ENCODE measurements at regions not wholly inside any gene's neighbourhood (a gene's known extent, or its start where the extent isn't known, plus 50 kb on each side); places are given as distances from the start of the nearest gene placed in this dataset.

DNA sequence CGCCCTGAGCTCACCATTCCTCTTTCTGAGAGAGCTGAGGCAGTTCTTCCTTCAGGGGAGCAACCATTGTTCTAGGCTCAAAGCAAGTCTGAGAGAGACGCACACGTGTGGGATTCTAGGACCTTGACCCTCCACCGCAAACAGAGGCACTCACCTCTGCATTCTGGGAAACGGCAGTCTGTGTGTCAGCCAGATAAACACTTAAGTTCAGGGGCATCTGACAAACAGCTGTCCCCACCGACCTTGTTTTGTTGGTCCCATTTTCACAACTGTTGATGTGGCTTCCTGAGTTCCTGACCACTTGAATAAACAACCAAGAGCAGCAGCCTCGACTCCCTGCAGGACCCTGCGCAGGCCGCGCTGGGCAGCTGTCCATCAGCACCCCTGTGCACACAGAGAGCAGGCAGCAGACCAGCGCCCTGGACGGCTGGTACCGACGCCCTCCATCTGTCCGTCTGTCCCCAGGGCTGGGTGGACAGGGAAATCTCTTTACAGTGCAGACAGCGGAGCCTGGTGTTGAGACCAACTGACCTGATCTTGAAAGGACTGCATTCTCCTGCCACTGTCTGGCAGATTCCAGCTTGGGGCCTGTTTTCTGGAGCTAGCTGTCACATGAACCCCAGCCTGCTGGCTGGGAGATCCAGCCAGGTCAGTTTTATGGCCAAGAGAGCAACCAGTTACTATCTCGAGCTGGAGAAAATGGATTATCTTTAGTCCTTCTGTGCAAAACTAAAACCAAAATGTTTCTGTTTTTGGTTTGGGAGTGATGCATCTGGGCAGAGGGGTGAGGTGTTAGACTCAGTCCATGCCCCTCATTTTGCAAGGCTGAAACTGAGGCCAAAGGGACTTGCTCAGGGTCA, 64.2 kb downstream of the FAM43A start (continued):
- TF ChIP-seq, protein P1, sequence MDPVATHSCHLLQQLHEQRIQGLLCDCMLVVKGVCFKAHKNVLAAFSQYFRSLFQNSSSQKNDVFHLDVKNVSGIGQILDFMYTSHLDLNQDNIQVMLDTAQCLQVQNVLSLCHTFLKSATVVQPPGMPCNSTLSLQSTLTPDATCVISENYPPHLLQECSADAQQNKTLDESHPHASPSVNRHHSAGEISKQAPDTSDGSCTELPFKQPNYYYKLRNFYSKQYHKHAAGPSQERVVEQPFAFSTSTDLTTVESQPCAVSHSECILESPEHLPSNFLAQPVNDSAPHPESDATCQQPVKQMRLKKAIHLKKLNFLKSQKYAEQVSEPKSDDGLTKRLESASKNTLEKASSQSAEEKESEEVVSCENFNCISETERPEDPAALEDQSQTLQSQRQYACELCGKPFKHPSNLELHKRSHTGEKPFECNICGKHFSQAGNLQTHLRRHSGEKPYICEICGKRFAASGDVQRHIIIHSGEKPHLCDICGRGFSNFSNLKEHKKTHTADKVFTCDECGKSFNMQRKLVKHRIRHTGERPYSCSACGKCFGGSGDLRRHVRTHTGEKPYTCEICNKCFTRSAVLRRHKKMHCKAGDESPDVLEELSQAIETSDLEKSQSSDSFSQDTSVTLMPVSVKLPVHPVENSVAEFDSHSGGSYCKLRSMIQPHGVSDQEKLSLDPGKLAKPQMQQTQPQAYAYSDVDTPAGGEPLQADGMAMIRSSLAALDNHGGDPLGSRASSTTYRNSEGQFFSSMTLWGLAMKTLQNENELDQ (CRISPR knock-in tag; IDR thresholded peaks at IDR 0.05; ENCODE audit: borderline replicate concordance): no peak
- TF ChIP-seq ZNF619 (CRISPR knock-in tag; IDR thresholded peaks at IDR 0.05) (no peak), ZNF337 (CRISPR knock-in tag; IDR thresholded peaks at IDR 0.05; ENCODE audit: borderline replicate concordance, low read depth) (0 out of 2 replicates have a peak, but pooled peaks have one; percentile 65), NRL (CRISPR knock-in tag; IDR thresholded peaks at IDR 0.05; ENCODE audit: borderline replicate concordance) (no peak; the same call in 1 of the 2 replicates), MTF1 (CRISPR knock-in tag; IDR thresholded peaks at IDR 0.05) (no peak), TGIF2 (CRISPR knock-in tag; IDR thresholded peaks at IDR 0.05) (peak; percentile 99), SNAI1 (CRISPR knock-in tag; IDR thresholded peaks at IDR 0.05; ENCODE audit: borderline replicate concordance) (no peak), HNRNPUL1 (IDR thresholded peaks at IDR 0.05; ENCODE audit: low read depth, low read length) (no peak), MTA3 (CRISPR knock-in tag; IDR thresholded peaks at IDR 0.05) (no peak), NKX3-1 (CRISPR knock-in tag; IDR thresholded peaks at IDR 0.05) (no peak), CREM (IDR thresholded peaks at IDR 0.05) (peak; percentile 46; the same call in 1 of the 2 replicates), CREM (CRISPR knock-in tag; IDR thresholded peaks at IDR 0.05) (no peak), TCF7L2 (IDR thresholded peaks at IDR 0.05; ENCODE audit: low read depth, low read length) (no peak), FOXC1 (CRISPR knock-in tag; IDR thresholded peaks at IDR 0.05; ENCODE audit: borderline replicate concordance) (peak; percentile 60; the same call in 1 of the 2 replicates), ZNF558 (CRISPR knock-in tag; IDR thresholded peaks at IDR 0.05; ENCODE audit: borderline replicate concordance) (no peak), ZNF468 (CRISPR knock-in tag; IDR thresholded peaks at IDR 0.05) (no peak), MZF1 (CRISPR knock-in tag; IDR thresholded peaks at IDR 0.05; ENCODE audit: borderline replicate concordance) (no peak), KLF12 (CRISPR knock-in tag; IDR thresholded peaks at IDR 0.05; ENCODE audit: borderline replicate concordance) (no peak), SOX6 (IDR thresholded peaks at IDR 0.05) (no peak), SOX6 (CRISPR knock-in tag; IDR thresholded peaks at IDR 0.05) (peak; percentile 99), TSC22D2 (CRISPR knock-in tag; IDR thresholded peaks at IDR 0.05; ENCODE audit: borderline replicate concordance) (no peak)
- TF ChIP-seq, protein P2, sequence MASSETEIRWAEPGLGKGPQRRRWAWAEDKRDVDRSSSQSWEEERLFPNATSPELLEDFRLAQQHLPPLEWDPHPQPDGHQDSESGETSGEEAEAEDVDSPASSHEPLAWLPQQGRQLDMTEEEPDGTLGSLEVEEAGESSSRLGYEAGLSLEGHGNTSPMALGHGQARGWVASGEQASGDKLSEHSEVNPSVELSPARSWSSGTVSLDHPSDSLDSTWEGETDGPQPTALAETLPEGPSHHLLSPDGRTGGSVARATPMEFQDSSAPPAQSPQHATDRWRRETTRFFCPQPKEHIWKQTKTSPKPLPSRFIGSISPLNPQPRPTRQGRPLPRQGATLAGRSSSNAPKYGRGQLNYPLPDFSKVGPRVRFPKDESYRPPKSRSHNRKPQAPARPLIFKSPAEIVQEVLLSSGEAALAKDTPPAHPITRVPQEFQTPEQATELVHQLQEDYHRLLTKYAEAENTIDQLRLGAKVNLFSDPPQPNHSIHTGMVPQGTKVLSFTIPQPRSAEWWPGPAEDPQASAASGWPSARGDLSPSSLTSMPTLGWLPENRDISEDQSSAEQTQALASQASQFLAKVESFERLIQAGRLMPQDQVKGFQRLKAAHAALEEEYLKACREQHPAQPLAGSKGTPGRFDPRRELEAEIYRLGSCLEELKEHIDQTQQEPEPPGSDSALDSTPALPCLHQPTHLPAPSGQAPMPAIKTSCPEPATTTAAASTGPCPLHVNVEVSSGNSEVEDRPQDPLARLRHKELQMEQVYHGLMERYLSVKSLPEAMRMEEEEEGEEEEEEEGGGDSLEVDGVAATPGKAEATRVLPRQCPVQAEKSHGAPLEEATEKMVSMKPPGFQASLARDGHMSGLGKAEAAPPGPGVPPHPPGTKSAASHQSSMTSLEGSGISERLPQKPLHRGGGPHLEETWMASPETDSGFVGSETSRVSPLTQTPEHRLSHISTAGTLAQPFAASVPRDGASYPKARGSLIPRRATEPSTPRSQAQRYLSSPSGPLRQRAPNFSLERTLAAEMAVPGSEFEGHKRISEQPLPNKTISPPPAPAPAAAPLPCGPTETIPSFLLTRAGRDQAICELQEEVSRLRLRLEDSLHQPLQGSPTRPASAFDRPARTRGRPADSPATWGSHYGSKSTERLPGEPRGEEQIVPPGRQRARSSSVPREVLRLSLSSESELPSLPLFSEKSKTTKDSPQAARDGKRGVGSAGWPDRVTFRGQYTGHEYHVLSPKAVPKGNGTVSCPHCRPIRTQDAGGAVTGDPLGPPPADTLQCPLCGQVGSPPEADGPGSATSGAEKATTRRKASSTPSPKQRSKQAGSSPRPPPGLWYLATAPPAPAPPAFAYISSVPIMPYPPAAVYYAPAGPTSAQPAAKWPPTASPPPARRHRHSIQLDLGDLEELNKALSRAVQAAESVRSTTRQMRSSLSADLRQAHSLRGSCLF (CRISPR knock-in tag; IDR thresholded peaks at IDR 0.05; ENCODE audit: borderline replicate concordance): no peak
- TF ChIP-seq, protein P3, sequence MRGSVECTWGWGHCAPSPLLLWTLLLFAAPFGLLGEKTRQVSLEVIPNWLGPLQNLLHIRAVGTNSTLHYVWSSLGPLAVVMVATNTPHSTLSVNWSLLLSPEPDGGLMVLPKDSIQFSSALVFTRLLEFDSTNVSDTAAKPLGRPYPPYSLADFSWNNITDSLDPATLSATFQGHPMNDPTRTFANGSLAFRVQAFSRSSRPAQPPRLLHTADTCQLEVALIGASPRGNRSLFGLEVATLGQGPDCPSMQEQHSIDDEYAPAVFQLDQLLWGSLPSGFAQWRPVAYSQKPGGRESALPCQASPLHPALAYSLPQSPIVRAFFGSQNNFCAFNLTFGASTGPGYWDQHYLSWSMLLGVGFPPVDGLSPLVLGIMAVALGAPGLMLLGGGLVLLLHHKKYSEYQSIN (CRISPR knock-in tag; IDR thresholded peaks at IDR 0.05; ENCODE audit: borderline replicate concordance): no peak
